GM19035 (cell line): ENCODE measurements at regions not wholly inside any gene's neighbourhood (a gene's known extent, or its start where the extent isn't known, plus 50 kb on each side); places are given as distances from the start of the nearest gene placed in this dataset.

Experiments
- ATAC-seq: cut with Tn5 transposase; IDR thresholded peaks from one replicate; pipeline ENCODE4 v1.9.1; 2021; ENCODE audit not compliant: unreplicated experiment

DNA sequence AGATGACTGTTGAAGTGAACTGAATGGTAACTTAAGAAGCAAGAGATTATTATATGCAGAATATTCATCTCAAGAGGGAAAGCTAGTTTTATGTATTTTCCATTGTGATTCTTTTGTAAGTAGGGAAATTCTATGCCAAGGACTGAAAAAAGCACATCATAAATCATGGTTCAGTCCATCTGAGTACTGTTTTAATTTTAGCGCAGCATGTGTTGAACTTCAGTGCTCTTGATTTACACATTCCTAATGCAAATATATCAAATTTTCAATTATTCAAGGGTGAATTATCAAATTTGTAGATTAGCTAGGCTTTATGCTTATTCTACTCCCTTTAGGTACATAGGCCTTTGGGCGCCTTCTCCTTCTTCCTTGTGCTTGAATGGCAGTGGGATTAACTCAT lies 50.3 kb upstream of the TCF12 start:
- no peak for ATAC-seq

GRCh38 chr15:56866803-56867202 lies 51.6 kb upstream of the TCF12 start:
- ATAC-seq: no peak

DNA sequence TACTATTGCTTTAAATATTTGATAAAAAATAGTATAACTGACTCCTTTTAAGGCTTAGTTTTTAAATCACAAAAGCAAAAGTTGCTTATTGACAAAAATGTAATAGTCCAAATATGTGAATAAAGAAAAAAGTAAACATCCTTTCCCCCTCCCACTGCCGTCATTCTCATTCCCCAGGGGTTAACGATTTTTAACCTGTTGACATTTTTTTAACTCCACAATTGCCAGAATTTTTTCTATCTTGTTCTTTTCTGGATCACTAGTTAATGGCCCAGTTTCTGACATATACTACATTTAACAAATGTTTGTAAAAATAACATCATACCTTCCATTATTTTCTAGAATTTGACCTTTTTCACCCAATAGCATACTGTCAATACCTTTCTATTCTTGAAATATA lies 60.6 kb upstream of the TCF12 start:
- no peak for ATAC-seq

DNA sequence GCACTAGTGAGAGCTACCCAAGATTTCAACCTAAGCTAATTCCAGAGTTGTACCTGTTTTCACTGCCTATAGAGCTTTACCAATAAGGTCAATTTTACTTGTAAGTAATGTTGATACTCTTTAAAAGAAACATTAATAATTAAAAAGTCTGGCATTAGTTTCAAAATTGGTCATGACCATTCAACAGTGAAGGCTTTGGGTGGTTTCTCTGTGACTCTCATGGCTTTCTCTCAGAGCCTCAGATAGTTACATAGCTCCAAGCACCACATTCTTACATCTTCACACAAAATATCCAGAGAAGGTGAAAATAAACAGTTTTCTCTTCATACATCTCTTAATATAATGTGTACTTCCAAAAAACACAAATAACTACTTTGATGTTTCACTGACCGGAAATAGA lies 61.5 kb upstream of the TCF12 start:
- ATAC-seq: no peak

- ATAC-seq: no peak
These were observed 73.6 kb upstream of the TCF12 start for GRCh38 chr15:56844892-56845291.

DNA sequence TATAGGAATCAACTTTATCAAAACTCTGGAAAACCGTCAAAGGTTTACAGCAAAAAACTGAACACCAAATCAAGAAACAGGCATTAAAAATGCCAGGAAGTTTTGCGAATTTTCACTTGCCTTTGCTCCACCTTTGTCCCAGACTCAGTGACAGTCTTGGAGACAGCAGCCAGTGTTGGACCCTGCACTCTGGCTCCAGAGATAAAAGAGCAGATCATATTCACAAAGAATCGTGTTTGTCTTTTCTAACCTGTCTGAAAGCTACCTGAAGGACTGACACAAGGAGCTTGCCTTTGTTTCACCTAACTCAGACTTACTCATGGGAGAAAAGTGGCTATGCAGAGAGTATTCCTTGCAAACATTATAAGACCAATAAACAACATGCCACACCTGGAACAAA lies 74.0 kb upstream of the TCF12 start:
- no peak for ATAC-seq

- no peak for ATAC-seq
These were observed 78.8 kb upstream of the TCF12 start for GRCh38 chr15:56839641-56840040.

GRCh38 chr15:56839099-56839498 lies 79.3 kb upstream of the TCF12 start:
- ATAC-seq: no peak

DNA sequence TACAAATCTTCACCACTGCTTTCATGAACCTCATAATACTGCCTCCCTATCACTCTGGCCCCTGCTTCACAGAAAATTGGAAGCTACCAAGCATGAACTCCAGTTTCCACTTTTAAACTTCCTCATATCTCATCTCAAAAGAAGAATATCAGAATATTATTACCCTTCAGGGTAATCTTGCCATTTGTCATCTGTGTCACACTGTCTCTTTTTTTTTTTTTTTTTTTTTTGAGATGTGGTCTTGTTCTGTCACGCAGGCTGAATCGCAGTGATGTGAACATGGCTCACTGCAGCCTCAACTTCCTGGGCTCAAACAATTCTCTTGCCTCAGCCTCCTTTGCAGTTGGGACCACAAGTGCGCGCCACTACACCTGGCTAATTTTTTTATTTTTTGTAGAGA lies 80.4 kb upstream of the TCF12 start:
- ATAC-seq: no peak

- no peak for ATAC-seq
These were observed 81.2 kb upstream of the TCF12 start for GRCh38 chr15:56837273-56837672.

- ATAC-seq: no peak
These were observed 82.7 kb upstream of the TCF12 start for GRCh38 chr15:56835718-56836171.

DNA sequence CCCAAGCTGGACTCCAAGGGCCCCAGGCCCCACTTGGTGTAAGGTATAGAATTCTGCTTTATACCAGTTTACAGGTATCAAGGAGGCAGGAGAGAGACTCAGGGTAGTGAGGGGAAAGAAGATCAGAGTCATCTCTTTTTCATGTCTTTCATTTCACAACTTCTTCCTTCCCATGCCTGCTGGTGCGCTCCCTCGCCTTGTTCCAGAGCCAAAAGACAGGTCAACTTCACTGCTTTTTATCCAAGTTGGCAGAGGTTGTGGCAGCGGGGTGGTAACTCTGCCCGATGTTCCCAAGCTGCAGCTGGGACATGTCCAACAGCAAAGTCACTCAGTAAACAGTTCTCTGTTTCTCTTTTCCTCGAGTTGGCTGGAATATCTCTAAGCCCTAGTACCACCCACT lies 86.3 kb upstream of the TCF12 start:
- no peak for ATAC-seq

GRCh38 chr15:56831467-56832005 lies 86.9 kb upstream of the TCF12 start:
- no peak for ATAC-seq

GRCh38 chr15:56824175-56824574 lies 90.9 kb upstream of the ZNF280D start:
- no peak for ATAC-seq

DNA sequence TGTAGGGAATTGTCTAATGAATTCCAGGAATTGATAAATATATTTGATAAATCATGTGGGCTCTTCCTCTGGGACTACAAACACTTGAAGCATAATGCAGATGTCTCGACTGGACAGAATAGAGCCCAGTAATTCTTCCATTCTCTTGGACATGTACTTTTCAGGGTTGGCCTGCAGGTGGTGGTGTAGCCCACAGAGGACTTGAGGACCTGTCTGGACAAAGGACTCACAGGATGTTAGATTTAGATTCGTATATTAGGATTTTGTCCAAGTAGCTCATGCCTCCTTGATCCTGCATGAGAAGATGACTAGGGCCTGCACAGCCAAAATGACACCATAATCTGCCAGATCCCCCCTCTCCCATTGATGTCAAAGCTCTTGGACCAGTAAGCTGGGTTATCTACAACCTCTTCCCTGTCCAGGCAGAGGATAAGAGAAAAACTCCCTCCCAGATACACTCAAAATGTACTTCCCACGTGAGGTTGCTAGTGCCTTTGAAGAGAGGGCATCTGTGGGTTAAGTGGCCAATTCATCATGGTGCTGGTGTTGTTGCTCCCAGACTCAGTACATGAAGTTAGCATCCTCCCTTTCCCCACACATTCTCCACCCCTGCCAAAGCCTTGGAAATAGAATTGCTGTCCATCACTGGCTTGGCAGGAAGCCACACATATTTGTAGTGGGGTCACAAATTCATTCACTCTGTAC lies 88.6 kb upstream of the ZNF280D start:
- peak; percentile 79 for ATAC-seq

- ATAC-seq: no peak
These were observed 87.0 kb upstream of the ZNF280D start for GRCh38 chr15:56820333-56820732.

GRCh38 chr15:56817321-56818080 lies 84.2 kb upstream of the ZNF280D start:
- no peak for ATAC-seq

DNA sequence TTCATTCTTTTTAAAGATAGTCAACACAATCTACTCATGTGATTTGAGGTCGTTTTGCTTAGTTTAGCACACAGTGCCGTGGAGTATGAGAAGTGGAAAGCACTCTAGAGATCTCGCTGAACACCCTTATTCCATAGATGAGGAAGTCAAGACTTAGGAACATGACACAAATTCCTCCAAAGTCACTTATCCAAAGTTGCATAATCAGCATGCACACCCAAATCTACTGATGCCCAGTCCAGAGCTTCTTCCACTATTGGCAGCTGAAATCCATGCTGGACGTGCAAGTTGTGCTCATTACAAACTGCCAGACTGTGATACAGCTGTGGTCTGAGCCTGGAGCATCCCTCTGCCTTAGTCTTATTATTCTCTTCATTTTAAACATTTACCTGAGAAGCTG lies 83.5 kb upstream of the ZNF280D start:
- no peak for ATAC-seq

GRCh38 chr15:56815247-56815646 lies 81.9 kb upstream of the ZNF280D start:
- ATAC-seq: no peak

GRCh38 chr15:56814429-56814828 lies 81.1 kb upstream of the ZNF280D start:
- no peak for ATAC-seq

DNA sequence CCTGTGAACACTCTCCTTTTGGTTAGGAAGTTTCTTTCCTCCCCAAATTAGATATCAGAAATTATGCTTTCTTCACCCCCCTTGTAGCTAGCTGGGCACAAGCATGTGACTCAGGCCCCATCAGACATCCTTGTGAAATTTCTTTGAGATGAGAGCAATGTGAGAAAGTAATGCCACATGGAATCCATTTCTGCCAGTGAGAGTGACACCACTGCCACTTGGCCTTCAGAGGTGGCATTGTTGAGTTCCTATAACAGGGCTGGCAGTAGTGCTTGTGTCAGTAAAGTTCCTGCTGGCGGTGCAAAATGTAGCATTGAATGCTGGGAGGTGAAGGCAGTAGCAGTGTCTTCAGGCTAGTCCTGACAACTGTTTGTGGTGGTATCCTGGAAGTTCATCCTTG lies 80.7 kb upstream of the ZNF280D start:
- ATAC-seq: no peak

DNA sequence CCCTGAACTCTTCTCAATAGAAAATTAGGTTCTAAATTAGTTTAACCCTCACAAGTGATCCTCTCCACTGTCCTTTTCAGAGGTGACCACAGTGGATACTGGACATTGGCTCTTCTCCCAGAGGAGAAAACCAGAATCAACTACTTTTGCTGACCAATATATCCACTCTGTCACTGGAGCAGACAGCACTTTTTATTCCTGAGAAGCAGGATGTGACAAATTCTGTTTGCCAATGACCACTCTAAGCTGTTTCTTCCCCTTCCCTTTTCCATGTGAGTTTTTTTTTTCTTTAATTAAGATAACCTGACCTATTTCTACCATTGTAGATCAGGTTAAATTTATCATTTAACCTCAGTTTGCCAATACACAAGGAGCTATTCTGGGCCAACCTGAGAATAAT lies 79.7 kb upstream of the ZNF280D start:
- ATAC-seq: no peak
